ENCODE measurements at regions not wholly inside any gene's neighbourhood (a gene's known extent, or its start where the extent isn't known, plus 50 kb on each side); places are given as distances from the start of the nearest gene placed in this dataset.

GRCh38 chr1:8094481-8095241, 68.6 kb upstream of the ERRFI1 start:
- peak; percentile 43 for ATAC-seq (ENCODE audit: low read depth)
- peak overlapping the region; percentile 53 for H3K4me2 ChIP-seq (ENCODE audit: low read depth, low read length)
- no peaks in the 10 kb centered on the region for H4K20me1 ChIP-seq (ENCODE audit: insufficient read depth, low read length)
- H3K4me1 ChIP-seq (ENCODE audit: control insufficient read depth, insufficient read depth, low read length): peaks cover 37% of the 10 kb centered on the region
- H3K9me3 ChIP-seq (ENCODE audit: control insufficient read depth, insufficient read depth, low read length): no peaks in the 10 kb centered on the region
- H2BK20ac ChIP-seq (ENCODE audit: low read depth, low read length): peak overlapping the region; percentile 90
- H3K4ac ChIP-seq (ENCODE audit: low read depth, low read length): peak overlapping the region; percentile 92
- no peaks in the 10 kb centered on the region for H3K27me3 ChIP-seq (ENCODE audit: control insufficient read depth, insufficient read depth, low read length)
- H2AK9ac ChIP-seq (replicated peaks; ENCODE audit: low read depth, low read length, poor library complexity): peak overlapping the region; percentile 71
- H3K9me1 ChIP-seq (ENCODE audit: insufficient read depth, low read length): peaks cover 32% of the 10 kb centered on the region
- no TSS peak for BruUV-seq (replicated peaks)
- H2BK120ac ChIP-seq (ENCODE audit: low read depth, low read length): peak overlapping the region; percentile 95
- peak overlapping the region; percentile 87 for H3K14ac ChIP-seq (replicated peaks; ENCODE audit: low read depth, low read length)
- in situ Hi-C loops (cut with MboI; ENCODE audit: low sequenced_read_pairs): no loop called here
- peak overlapping the region; percentile 88 to 98 for H4K8ac ChIP-seq (ENCODE audit: low read depth in 2 of 2, low read length in 2 of 2)
- peak overlapping the region; percentile 97 for H3K18ac ChIP-seq (ENCODE audit: low read depth, low read length)
- H3K4me3 ChIP-seq (ENCODE audit: insufficient read depth, low read depth, low read length): no peak overlapping the region
- peak overlapping the region; percentile 97 for H2BK5ac ChIP-seq (ENCODE audit: low read depth, low read length, poor library complexity, severe bottlenecking)
- H2AK5ac ChIP-seq (ENCODE audit: low read depth, low read length): peak overlapping the region; percentile 98
- peak overlapping the region; percentile 98 for H3K27ac ChIP-seq (ENCODE audit: insufficient read depth, low read length)
- H3K79me1 ChIP-seq (ENCODE audit: low read depth in 1 of 2, low read length in 2 of 2): peaks cover 6 to 12% of the 10 kb centered on the region in 2 experiments; a peak in 2 of 4 replicates
- CTCF ChIA-PET: interaction anchor here (0.7 kb wide), 1 partner anchor 120 kb away, joined by 3 read pairs; no protein-coding TSS in a partner anchor
- DNase-seq: peak; percentile 90
- TF ChIP-seq RCOR1 (IDR thresholded peaks at IDR 0.05; ENCODE audit: insufficient replicate concordance, low read length) (no peak), ELK1 (IDR thresholded peaks at IDR 0.05; ENCODE audit: borderline replicate concordance, low read depth, low read length) (no peak), CEBPB (IDR thresholded peaks at IDR 0.05; ENCODE audit: low read depth, low read length) (peak; percentile 35; the same call in 1 of the 2 replicates), FOS (IDR thresholded peaks at IDR 0.05; ENCODE audit: low read depth, low read length) (0 out of 2 replicates have a peak, but pooled peaks have one; percentile 27), BHLHE40 (IDR thresholded peaks at IDR 0.05; ENCODE audit: low read depth, low read length) (peak; percentile 66), SMC3 (IDR thresholded peaks at IDR 0.05; ENCODE audit: low read depth, low read length) (0 out of 2 replicates have a peak, but pooled peaks have one; percentile 3)
- dilution Hi-C loops (cut with HindIII; ENCODE audit: low sequenced_read_pairs, unreplicated experiment): no loop called here
- H3K36me3 ChIP-seq (ENCODE audit: control insufficient read depth, insufficient read depth, low read length): no peaks in the 10 kb centered on the region
- H3K56ac ChIP-seq (ENCODE audit: extremely low read depth, insufficient read depth, low read length): peak overlapping the region; percentile 89
- H3K23ac ChIP-seq (ENCODE audit: low read depth, low read length): peak overlapping the region; percentile 75
- H2AFZ ChIP-seq (replicated peaks; ENCODE audit: low read length, poor library complexity): peak overlapping the region; percentile 54
- peak overlapping the region; percentile 95 for H2BK15ac ChIP-seq (ENCODE audit: low read depth, low read length)
- 7% methylated on average over 6 of the region's 18 CpGs; no CpG with 5 or more reads in 1 of the 2 experiments for WGBS, 2 experiments (ENCODE audit: extremely low coverage in 2 of 2, insufficient read length in 1 of 2)
- intact Hi-C loops (cut with micrococcal nuclease): loop anchor here (2.0 to 5.0 kb wide), 4 partner anchors 47 to 218 kb away; no protein-coding TSS in a partner anchor
- H4K5ac ChIP-seq (ENCODE audit: low read depth, low read length): peak overlapping the region; percentile 94
- H4K91ac ChIP-seq (ENCODE audit: insufficient read depth, low read depth, low read length): peak overlapping the region; percentile 97
- POLR2A ChIA-PET (ENCODE audit: unreplicated experiment): interaction anchor here (0.6 to 1.4 kb wide), 3 partner anchors 11 to 191 kb away, joined by 3 to 4 read pairs (median 4); no protein-coding TSS in a partner anchor
- peak overlapping the region; percentile 79 for H3K9ac ChIP-seq (ENCODE audit: low read depth, low read length)
